PC-9 (cell line): ENCODE measurements at regions not wholly inside any gene's neighbourhood (a gene's known extent, or its start where the extent isn't known, plus 50 kb on each side); places are given as distances from the start of the nearest gene placed in this dataset.

ENCODE experiments used
- BruUV-seq: library from RNA; stranded (reverse); fragments of 400-500 nt; replicated peaks from 2 replicates; lab custom pipeline; 2021; lab: Mats Ljungman, UMichigan
- CTCF ChIA-PET: fragments of 300-600 bp; sonication (Branson Sonifier 250); formaldehyde crosslinking; loops from one replicate; lab custom pipeline; 2022; ENCODE audit warnings: antibody characterized with exemption; lab: Charles Lee
- POLR2A ChIA-PET: fragments of 300-600 bp; sonication (Branson Sonifier 250); formaldehyde crosslinking; loops from one replicate; lab custom pipeline; 2022; ENCODE audit warnings: antibody characterized with exemption; ENCODE audit not compliant: unreplicated experiment; lab: Charles Lee
- DNase-seq, 2 experiments: peaks; one replicate each; pipeline versions ENCODE4 v3.0.0 to v3.0.0-alpha.2; 2015 to 2022; ENCODE audit warnings: mixed read lengths in 1 of 2
- H2AFZ ChIP-seq: fragments of 200-600 bp; sonication (generic); 2 replicates; pipeline ENCODE4 v1.8.1; 2017; ENCODE audit warnings: antibody characterized with exemption
- H3F3A ChIP-seq: fragments of 200-600 bp; sonication (generic); 2 replicates; pipeline ENCODE4 v1.8.1; 2017; ENCODE audit warnings: antibody characterized with exemption, mild to moderate bottlenecking, low read depth; ENCODE audit not compliant: insufficient read depth
- H3K27ac ChIP-seq: fragments of 200-600 bp; sonication (generic); 2 replicates; pipeline ENCODE4 v1.6.1; 2016; ENCODE audit warnings: mixed run types
- H3K27me3 ChIP-seq: fragments of 200-600 bp; sonication (generic); 2 replicates; pipeline ENCODE4 v1.6.1; 2016; ENCODE audit warnings: low read depth, mixed run types; ENCODE audit not compliant: insufficient read depth
- H3K36me3 ChIP-seq: fragments of 200-600 bp; sonication (generic); 2 replicates; pipeline ENCODE4 v1.6.1; 2016; ENCODE audit warnings: low read depth, mixed run types
- H3K4me1 ChIP-seq: fragments of 200-600 bp; sonication (generic); replicated peaks from 2 replicates; pipeline ENCODE4 v1.6.1; 2016; ENCODE audit warnings: mixed run types; ENCODE audit not compliant: insufficient read depth
- H3K4me2 ChIP-seq: fragments of 200-600 bp; sonication (generic); 2 replicates; pipeline ENCODE4 v1.6.1; 2017; ENCODE audit warnings: mixed run types
- H3K4me3 ChIP-seq: fragments of 200-600 bp; sonication (generic); 2 replicates; pipeline ENCODE4 v1.6.1; 2016; ENCODE audit warnings: mixed run types
- H3K79me2 ChIP-seq: fragments of 200-600 bp; sonication (generic); 2 replicates; pipeline ENCODE4 v1.6.1; 2017; ENCODE audit warnings: low read depth, mixed run types
- H3K9me2 ChIP-seq: fragments of 200-600 bp; sonication (generic); 2 replicates; pipeline ENCODE4 v1.8.1; 2017; ENCODE audit warnings: mild to moderate bottlenecking; ENCODE audit not compliant: insufficient read depth
- H3K9me3 ChIP-seq: fragments of 200-600 bp; sonication (generic); 2 replicates; pipeline ENCODE4 v1.8.1; 2016; ENCODE audit warnings: low read depth; ENCODE audit not compliant: insufficient read depth
- H4K20me1 ChIP-seq: fragments of 200-600 bp; sonication (generic); 2 replicates; pipeline ENCODE4 v1.8.1; 2017; ENCODE audit not compliant: insufficient read depth
- CTCF ChIP-seq: fragments of 200-600 bp; sonication (generic); conservative IDR thresholded peaks from 2 replicates; pipeline ENCODE4 v1.6.1; 2017; ENCODE audit warnings: mixed run types, antibody characterized with exemption, mild to moderate bottlenecking, moderate library complexity
- EZH2 ChIP-seq: fragments of 200-600 bp; sonication (generic); IDR thresholded peaks from 2 replicates; pipeline ENCODE4 v1.8.0; 2017; ENCODE audit warnings: antibody characterized with exemption, low read depth
- intact Hi-C: fragments of 100-400 bp; cut with micrococcal nuclease; formaldehyde crosslinking; loops from one replicate; pipeline ENCODE4 v1.10.0; 2022; ENCODE audit not compliant: unreplicated experiment

DNA sequence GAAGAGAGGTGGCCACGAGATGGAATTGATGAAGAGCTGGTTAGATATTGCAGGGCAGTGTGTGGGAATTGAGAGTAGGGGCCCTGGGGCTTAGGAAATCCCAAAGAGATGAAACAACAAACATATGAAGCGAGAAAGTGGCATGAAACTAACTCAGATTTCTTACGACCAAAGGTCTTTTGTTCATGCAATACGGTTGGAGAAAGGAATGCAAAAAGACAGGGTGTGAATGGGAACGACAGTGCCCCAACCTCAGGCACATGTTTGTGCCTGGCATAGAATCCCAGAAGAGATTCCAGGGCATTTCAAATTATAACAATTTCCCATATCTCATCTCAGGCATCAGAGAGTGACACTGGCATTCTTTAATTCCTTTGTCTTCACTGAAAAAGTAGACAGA is 199.2 kb downstream of the ACTL7B start:
- Histone ChIP-seq H3K4me3 (no peak overlapping the region), H3K4me2 (no peak overlapping the region), H3F3A (no peaks in the 10 kb centered on the region), H3K9me3 (peaks cover 25% of the 10 kb centered on the region), H3K79me2 (no peaks in the 10 kb centered on the region), H3K9me2 (no peaks in the 10 kb centered on the region), H3K27me3 (no peaks in the 10 kb centered on the region), H3K4me1 (no peaks in the 10 kb centered on the region), H4K20me1 (no peaks in the 10 kb centered on the region), H3K36me3 (no peaks in the 10 kb centered on the region), H2AFZ (no peak overlapping the region), H3K27ac (no peak overlapping the region)
- no TSS peak for BruUV-seq
- POLR2A ChIA-PET = no interaction called here
- intact Hi-C loops = no loop called here
- CTCF ChIA-PET = no interaction called here
- DNase-seq = no peak
- TF ChIP-seq CTCF (no peak), EZH2 (no peak)

GRCh38 chr9:108655818-108656217 is 200.0 kb downstream of the ACTL7B start:
- BruUV-seq = no TSS peak
- intact Hi-C loops = no loop called here
- TF ChIP-seq EZH2 (no peak), CTCF (no peak)
- Histone ChIP-seq H3K4me3 (no peak overlapping the region), H4K20me1 (no peaks in the 10 kb centered on the region), H3K9me2 (no peaks in the 10 kb centered on the region), H3K27me3 (no peaks in the 10 kb centered on the region), H3K36me3 (no peaks in the 10 kb centered on the region), H3F3A (no peaks in the 10 kb centered on the region), H3K4me1 (no peaks in the 10 kb centered on the region), H3K27ac (no peak overlapping the region), H2AFZ (no peak overlapping the region), H3K4me2 (no peak overlapping the region), H3K79me2 (no peaks in the 10 kb centered on the region), H3K9me3 (peaks cover 25% of the 10 kb centered on the region)
- no peak for DNase-seq
- POLR2A ChIA-PET = no interaction called here
- CTCF ChIA-PET = no interaction called here

DNA sequence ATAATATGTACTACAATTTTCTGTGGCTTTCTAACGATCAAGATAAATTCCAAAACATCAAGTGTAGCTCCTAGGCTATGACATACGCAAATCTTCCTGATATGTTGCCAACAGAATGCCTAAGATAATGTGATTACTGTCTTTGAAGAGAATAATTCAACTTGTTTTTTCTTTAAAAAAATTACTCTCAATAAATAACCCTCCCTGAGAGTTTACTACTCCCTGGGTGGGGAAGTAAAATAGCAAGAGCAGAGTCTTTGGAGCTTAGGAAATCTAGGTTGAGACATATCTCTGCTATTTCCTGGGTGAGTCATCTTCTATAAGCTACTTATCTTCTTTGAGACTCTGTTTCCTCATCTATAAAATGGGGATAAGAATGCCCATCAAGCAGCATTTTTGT is 201.2 kb downstream of the ACTL7B start:
- CTCF ChIA-PET = no interaction called here
- DNase-seq = no peak
- POLR2A ChIA-PET = no interaction called here

More for the DNA sequence above, 201.2 kb downstream of the ACTL7B start:
- Histone ChIP-seq H3K27me3 (no peaks in the 10 kb centered on the region), H3K27ac (no peak overlapping the region), H3K9me3 (peaks cover 15% of the 10 kb centered on the region), H2AFZ (no peak overlapping the region), H3K9me2 (no peaks in the 10 kb centered on the region), H4K20me1 (no peaks in the 10 kb centered on the region), H3K4me2 (no peak overlapping the region), H3F3A (no peaks in the 10 kb centered on the region), H3K79me2 (no peaks in the 10 kb centered on the region), H3K36me3 (no peaks in the 10 kb centered on the region), H3K4me3 (no peak overlapping the region), H3K4me1 (no peaks in the 10 kb centered on the region)
- TF ChIP-seq EZH2 (no peak), CTCF (no peak)
- no TSS peak for BruUV-seq
- intact Hi-C loops = no loop called here
